Stimulated activated CD4-positive, alpha-beta T cell treated with anti-CD3 and anti-CD28 coated beads, TNF-alpha, amount 100 ng/mL, for 48 hours (primary cell): ENCODE measurements at regions not wholly inside any gene's neighbourhood (a gene's known extent, or its start where the extent isn't known, plus 50 kb on each side); places are given as distances from the start of the nearest gene placed in this dataset.
"Not testable (repeated sequence)": the region's sequence is repeated elsewhere in the genome, so short reads cannot be mapped to it uniquely, and the experiment has no call there.

ENCODE experiments used
- DNase-seq, 3 donors: peaks; one replicate each; pipeline ENCODE4 v3.0.0-alpha.2; 2020; ENCODE audit warnings: low read depth in 3 of 3

DNA sequence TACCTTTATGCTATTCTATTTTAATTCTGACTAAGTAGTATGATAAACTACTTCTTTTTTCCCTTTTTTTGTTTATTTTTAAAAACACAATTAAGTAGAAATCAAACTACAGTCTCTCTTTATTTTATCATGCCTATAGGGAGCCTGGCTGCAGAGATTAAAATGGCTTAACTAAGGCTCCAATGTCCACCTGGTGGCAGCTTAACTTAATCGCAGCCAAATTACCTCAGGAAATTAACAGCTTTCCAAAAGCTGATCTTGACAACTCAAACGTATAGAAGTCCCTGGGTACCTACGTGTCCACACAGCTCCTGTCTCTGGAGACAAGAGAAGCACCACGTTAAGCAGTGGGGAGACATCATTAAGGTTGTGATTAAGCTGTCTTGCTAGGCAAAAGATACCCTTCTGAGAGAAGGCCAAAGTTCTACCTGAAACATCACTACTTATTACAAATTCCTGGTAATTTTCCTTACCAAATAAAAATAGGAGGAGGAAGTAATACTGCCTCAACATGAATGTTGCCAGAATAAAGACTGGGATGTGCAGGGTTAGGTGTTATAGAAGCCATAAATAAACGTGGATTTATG is 63.2 kb upstream of the SNX19 start:
- DNase-seq = no peak

DNA sequence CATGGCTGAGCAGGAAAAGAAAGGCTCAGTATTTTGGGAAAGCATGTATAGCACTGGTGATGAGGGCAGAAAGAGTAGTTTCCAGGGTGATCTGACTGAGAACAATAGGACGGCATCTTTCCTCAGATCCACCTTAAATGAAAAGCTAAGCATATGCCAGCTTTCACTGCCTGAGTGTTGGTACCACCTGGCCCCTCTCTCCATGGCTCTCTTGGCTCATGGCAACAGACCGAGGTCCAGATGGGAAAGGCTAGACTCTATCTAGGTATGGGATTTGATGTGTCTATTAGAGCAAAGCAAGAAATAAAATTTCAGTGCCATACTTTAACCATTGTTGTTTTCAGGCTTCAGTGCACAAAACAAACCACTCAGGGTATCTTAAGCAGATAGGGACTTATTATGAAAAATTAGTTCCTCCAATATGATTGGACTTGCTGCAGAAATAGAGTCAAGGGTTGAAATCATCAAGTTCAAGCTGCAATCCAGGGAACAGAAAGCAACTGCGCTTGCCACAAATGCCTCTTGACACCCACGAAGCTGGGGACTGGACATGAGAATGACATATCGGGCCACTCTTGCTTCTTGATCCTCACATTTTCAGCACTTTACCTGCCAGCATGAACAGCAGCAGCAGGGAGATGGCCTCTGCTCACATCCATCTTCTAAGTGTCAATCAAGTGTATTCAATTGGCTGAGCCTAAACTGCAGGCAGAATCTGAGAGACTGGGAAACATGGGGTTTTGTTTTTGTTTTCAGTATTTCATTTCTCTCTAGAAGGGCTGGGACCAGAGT is 64.0 kb upstream of the SNX19 start:
- DNase-seq = no peak

DNA sequence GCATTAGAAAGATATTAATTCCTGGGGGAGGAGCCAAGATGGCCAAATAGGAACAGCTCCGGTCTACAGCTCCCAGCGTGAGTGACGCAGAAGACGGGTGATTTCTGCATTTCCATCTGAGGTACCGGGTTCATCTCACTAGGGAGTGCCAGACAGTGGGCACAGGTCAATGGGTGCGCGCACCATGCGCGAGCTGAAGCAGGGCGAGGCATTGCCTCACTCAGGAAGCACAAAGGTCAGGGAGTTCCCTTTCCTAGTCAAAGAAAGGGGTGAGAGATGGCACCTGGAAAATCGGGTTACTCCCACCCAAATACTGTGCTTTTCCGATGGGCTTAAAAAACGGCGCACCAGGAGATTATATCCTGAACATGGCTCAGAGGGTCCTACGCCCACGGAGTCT is 68.0 kb upstream of the SNX19 start:
- DNase-seq = not testable (repeated sequence)

DNA sequence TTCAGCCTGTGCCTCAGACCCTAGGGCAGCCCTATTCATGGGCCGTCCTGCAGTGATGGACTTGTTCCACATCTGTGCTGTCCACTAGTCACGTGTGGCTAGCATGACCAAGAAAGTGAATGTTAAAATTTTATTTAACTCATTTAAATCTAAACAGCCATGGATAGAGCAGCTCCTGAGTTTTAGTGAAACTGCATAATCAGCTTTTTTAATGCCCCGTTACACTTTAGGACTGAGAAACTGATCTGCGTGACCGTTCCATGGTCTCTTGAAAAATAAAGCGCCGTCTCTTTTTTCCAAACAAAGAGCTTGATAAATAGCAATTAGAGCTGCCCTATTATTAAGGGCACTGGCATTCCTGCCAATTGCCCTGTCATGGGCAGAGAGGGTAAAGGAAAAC is 76.5 kb upstream of the SNX19 start:
- no peak for DNase-seq

DNA sequence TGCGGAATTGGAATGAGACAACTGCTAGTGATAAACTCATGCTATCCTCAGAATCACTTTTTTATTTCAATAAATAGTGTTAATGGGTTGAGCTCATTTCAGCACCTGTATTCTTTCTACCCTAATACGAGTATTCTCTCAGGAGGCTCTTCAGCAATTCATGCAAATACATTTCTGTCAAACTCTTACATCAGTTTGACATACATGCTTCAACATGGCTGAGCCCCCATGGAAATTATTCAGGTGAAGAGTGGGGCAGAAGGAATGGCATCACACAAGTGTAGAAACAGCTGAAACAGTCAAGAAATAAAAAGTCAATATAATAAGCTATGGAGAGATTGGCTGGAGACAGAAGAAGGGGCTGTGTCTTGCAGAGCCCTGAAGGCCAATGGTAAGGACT is 77.8 kb upstream of the SNX19 start:
- no peak for DNase-seq

DNA sequence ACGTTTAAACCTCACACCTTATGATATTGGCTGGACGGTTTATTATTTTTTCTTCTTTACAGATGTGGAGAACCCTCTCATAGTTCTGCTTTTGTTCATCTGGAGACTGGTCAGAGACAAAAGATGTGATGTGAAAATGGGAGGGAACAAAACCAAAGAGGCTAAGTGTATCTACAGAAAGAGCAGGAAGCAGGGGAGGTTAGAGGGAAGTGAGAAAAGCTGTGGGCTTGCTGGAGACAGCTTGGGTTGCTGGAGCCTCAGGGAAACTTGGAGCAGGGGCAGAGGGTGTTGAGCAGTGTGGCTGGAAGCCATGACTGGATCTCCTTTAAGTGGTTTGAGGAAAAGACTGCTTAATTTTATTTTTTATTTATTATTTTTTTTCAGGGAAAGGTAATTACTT is 79.0 kb upstream of the SNX19 start:
- no peak for DNase-seq

DNA sequence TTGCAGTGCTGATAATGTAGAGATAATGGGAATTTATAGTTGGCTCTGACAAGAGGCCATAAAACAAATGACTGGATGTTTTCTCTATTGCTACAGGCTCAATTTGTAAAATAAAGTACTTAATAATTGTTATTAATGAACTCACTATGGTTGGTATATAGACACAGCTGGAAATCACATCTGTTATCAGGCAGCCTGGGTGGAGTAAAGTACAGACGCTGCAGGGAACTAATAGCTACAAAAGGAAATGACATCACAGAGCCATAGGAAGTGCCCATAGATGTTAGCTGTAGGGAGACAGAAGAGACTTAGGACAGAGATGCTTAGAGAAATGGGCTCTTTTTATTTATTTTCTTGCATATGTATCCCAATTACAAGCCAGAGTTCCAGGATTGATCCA is 81.0 kb upstream of the SNX19 start:
- DNase-seq = no peak

DNA sequence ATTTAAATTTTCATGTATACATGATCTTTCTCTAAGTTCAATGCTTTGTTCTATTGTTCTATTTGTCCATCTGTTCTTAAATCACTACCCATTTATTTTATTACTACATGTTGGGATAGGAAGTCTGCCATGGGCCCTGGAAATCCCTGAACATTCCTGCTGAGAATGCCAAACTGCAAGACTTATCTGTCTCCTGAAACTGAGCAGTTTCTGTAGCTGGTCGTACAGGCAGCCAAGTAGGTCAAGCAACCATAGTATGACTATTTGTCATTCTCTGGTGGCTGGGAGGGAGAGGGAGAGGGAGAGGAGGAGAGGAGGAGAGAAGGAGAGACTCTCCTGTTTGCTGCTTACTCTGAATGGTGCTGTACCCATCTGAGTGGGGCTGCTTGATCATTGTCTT is 82.8 kb upstream of the SNX19 start:
- DNase-seq = no peak

DNA sequence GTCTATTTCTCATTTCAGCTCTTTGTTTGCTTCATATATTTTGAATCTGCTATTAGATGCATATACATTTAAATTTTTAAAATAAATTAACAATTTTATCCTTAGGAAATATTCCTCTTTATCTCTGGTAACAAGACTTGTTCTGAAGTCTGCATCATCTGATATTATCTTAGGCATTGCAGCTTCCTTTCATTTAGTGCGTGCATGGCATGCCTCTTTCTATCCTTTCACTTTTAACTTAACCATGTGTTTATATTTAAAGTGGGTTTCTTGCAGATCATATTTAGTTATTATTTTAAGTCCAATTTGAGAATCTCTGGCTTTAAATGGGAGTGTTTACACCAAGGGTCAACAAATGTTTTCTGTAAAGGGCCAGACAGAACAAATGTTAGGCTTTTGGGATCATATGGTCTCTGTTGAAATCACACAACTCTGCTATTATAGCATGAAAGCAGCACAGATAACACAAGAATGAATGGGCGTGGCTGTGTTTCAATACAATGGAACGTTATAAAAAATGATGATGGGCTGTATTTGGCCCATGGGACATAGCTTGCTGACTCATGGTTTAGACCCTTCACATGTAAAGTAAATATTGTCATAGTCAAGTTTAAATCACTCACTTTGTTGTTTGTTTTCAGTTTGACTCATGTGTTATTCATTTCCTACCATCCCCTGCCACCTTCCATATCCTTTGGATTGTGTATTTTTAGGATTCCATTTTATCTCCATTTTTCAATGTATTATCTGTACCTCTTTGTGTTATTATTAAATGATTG is 83.9 kb upstream of the SNX19 start:
- DNase-seq = no peak

DNA sequence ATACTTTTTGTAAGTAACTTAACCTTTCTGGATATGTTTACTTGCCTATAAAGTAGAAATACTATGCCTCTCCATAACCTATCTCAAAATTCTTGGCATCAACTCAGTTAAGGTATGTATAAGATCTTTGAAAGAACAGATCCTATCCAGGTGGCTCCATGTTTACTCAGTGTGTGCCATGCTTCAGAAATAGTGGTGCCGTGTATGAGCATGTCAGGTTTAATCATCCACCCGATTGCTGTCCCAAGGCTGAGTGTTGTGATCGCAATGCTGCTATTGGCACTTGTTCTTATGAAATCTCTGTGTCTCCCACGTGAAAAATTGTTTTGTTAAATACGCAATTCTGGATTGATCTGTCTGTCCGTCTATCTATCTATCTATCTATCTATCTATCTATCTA is 85.9 kb upstream of the SNX19 start:
- DNase-seq = no peak

DNA sequence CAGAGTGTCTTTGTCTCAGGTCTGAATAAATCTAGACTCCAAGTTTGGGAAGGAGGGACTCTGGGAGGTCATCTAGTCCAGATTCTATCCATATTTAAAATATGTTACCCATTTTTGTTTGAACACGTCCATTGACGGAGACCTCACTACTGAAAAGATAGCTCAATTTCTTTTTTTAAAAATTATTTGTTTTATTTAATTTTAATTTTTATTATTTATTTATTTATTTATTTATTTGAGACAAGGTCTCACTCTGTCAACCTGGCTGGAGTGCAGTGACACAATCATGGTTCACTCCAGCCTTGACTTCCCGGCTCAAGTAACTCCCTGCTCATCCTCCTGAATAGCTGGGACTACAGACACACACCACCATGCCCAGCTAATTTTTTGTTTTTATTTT is 89.5 kb upstream of the SNX19 start:
- DNase-seq = no peak

DNA sequence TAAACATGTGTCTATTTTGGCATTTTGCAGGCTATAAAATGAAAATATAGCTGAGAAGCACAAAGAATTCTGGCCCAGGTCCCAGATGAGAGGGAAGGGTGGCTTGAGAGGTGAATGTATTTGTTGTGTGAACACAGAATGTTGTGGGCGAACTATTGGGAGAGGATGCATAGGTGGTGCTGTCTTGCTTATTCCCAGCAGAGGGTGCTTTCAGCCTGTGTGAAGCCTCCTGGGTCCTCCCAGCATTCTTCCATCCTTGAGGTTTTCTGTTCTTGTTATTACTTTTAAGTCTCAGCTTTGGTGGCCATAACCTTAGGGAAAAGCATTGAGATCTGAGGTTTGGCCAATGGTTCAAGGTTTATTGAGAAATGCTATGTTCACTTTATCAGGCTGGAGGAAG is 108.7 kb upstream of the SNX19 start:
- DNase-seq = no peak

DNA sequence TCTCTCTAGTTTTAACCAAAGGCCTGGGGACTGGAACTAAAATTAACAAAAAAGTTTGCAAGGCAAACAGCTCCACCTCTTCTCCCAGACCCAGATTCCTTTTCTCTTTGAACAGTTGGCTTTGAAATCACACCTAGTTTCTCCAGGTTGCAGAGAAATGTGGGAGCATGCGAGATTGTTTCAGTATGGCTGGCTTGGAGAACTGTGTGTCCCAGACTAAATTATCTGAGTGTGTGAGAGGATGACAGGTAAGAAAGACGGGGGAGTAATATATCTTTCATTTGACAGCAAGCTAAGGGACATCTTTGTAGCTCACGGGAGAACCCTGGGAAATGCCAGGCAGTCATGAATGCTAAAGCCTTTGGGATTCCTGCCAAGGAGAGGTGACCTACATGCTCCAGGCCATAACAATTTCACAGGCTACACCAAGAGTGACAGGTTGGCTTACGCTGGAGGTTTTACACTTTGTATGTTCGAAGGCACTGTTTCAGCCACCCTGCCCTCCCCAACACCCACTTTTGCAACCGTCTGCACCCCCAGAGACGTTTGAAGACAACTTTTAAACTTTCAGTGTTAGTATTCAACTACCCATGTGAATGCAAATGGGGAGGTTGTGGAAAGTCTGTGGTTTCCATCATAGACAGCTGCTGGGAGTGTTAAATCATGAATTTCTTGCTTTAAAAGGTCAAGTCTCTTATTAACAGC is 109.3 kb upstream of the SNX19 start:
- DNase-seq = no peak

DNA sequence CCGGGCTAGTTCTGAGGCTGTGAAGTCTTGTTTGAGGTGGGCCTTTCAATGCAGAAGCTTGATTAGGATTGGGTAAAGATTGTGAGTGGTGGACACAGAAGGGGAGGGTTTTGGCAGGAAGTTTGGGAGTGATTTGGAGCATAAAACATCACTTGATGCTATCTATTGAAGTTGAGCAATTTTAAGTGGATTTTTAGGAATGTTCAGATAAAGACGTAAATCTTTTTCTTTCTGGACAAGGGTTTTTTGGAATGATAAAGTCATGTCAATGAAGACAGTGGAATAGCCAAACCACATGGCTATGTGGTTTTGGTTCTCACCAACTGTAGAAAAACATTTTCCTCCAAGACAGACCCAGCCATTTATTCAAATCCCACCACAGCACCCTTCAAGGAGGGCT is 111.2 kb upstream of the SNX19 start:
- no peak for DNase-seq

DNA sequence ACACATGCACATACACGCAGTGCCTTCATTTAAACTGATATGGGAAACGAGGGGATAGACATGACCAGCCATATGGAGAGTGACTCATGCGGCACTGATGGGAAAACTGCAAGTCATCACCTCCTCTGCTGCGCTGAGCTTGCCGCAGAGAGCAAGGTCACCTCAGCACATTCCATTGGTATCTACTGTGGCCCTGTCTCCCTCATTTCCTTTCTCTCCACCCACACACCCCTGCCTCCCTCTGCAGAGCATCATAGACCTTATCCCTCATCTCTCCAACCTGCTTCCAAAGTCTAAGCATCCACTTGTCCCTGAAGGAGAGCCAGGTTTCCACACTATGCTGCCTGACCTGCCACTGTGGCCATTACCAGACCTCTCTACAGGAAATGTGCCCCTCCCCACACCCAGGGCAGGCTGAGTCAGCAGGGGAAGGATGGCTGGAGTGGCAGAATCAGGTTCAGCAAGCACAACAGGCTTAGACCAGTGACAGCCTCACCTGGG is 116.9 kb upstream of the SNX19 start:
- no peak for DNase-seq

DNA sequence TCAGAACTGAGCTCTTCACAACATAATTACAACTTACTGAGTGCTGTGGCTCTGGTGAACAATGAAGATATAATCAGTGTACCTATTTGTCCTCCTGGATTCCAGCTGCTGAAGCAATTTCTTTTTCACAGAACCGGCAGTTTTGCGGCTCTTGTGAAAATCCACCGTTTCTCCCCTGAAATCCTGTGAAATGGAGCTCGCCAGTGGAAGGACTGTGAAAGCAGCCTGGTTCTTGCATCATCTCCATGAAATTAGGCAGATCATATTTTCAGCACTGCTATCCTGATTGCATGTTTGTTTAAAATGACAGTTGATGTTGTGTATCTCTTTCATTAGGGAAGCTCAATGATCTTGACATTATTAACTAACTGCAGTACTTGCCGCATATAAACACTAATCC is 120.2 kb upstream of the SNX19 start:
- DNase-seq = no peak

DNA sequence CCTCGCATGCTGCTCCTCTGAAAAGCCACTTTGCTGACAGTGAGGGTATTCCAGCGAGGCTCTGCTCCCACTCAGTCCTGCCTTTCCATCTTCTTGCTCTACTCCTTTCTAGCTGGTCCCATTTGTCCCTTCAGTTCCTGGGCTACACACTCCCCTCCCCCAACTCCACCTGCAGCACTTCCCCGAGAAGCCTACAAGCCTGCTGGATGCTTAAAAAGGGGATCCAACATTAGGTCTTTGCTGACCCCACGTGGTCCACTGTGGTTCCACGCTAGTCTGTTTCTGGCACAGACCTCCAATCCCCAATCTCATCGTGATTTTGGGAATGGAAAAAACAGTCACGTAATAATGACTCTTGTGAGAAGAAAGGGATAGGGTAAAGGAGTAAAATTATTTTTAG is 121.6 kb upstream of the SNX19 start:
- DNase-seq = no peak

DNA sequence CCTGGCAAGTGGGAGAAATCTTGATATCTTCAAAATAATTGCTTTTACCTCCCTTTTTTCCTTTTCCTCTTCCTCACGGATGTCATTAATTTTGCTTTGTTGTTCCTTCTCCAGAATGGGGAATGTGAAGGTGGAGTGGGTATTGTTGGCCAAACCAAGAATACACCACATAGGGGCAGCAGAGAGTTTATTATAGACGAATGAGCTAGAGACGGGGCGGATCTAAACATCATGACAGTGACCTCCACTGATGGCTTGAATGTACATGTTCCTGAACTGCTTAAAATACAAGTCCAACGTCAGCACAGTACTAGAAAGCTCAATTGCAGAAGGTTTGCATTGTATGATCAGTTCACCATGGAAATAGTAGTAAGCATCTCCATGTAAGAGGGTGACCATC is 122.3 kb upstream of the SNX19 start:
- DNase-seq = no peak

DNA sequence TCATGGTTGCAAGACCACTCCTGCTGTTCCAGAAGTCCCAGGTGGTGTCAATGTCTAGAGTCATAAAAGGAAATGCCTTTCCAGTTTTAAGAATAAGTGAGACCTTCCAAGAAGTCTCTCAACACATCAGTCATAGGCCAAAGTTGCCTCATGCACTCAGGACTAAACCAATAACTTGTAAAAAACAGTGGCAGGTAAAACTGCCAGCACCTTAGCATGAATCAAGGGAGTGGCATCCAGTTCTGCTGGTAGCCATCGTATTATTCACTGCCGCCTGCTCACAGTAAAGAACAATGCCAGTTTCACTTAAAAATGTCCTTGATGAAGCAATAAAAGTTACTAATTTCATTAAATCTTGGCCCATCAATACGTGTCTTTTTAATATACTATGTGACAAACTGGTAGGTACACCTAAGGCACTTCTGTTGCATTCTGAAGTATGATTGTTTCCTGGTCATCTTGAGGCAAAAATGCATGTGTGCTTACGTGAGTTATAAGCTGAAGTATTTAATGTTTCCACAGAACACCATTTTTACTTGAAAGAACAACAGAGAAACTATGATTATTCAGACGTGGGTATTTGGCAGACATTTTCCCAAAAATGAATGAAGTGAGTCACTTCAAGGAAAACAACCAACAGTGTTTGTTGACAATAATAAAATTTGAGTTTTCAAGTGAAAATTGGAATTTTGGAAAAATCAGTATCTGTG is 125.2 kb upstream of the SNX19 start:
- DNase-seq = no peak

DNA sequence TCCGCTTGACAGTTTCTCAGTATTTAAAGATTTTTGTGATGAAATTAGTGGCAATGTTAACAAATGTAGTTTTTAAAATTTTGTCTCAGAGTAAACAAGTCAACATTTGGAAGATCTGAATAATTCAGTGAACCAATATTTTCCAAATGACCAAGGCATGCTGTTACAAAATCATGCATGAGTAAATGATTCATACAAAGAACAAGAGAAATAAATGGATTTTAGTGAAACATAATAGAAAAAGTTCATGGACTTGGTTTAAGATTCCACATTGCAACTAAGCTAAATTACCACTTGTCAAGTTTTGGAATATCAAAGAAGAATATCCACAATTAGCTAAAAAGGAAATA is 125.7 kb upstream of the SNX19 start:
- DNase-seq = no peak

DNA sequence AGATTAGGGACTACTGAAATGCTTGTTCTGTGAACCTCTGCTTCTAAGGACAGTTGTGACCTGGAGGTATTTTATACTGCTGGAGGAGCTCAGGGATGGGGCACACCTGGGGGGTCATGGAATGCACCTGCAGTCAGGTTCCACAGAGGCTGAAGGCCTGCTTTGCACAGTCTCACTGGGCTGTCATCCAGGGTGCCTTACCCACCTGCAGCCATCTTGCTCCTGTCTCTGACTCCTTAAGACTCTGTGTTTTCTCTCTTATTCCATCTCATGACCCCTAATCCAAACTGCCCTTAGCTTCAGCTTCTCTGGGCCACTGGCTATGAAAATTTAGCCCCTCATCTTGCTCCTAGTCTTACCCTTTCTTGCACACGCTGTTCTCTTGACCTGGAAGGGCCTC is 127.0 kb upstream of the SNX19 start:
- no peak for DNase-seq

DNA sequence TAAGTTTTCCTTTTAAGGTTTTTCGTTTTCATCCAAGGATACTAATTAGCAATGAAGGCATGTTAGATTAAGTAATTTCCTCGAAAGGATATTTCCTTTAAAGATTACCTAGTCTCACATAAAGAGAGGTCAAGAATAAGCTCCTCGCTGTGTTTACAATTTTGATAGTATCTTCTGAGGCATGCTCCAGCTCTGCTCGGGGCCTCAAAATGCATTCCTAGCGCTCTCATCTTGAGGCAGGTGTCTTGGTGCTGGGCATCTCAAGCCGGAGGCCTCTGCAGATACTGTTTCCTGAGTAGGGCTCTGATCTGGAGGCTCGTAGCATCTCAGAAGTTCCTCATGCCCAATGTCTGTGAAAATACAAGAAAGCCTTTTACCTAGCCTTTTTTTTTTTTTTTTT is 128.6 kb upstream of the SNX19 start:
- no peak for DNase-seq
